ENCODE measurements at regions not wholly inside any gene's neighbourhood (a gene's known extent, or its start where the extent isn't known, plus 50 kb on each side); places are given as distances from the start of the nearest gene placed in this dataset.

GRCh38 chr1:197841158-197841557 is 61.3 kb upstream of the C1orf53 start:
- no peak for TF ChIP-seq CTCF (IDR thresholded peaks at IDR 0.05; ENCODE audit: low read depth, low read length, poor library complexity, severe bottlenecking)
- TF ChIP-seq EZH2phosphoT487 (IDR thresholded peaks at IDR 0.05; ENCODE audit: borderline replicate concordance, low read length): no peak
